ELR (cell line): ENCODE measurements at regions not wholly inside any gene's neighbourhood (a gene's known extent, or its start where the extent isn't known, plus 50 kb on each side); places are given as distances from the start of the nearest gene placed in this dataset.
A peak's percentile ranks its signal among the peaks of the same experiment; 100 is the strongest.

Experiments
- DNase-seq: peaks from one replicate; pipeline ENCODE4 v3.0.0-alpha.2; 2015; ENCODE audit warnings: low read depth

- DNase-seq: no peak
Observed at GRCh38 chr14:76551906-76552305, 176.0 kb downstream of the ESRRB start.

GRCh38 chr14:76564471-76565422, 188.8 kb downstream of the ESRRB start:
- DNase-seq: peak; percentile 33

- DNase-seq: no peak
Observed at GRCh38 chr14:76566439-76566838, 190.5 kb downstream of the ESRRB start.

- no peak for DNase-seq
Observed at GRCh38 chr14:76574416-76575095, 186.7 kb upstream of the VASH1 start.

- no peak for DNase-seq
Observed at GRCh38 chr14:76575108-76575507, 186.2 kb upstream of the VASH1 start.

- peak; percentile 2 for DNase-seq
Observed at GRCh38 chr14:76576047-76576741, 185.1 kb upstream of the VASH1 start.

- DNase-seq: no peak
Observed at GRCh38 chr14:76577090-76577489, 184.2 kb upstream of the VASH1 start.

GRCh38 chr14:76577837-76578236, 183.4 kb upstream of the VASH1 start:
- DNase-seq: no peak

GRCh38 chr14:76580399-76580798, 180.9 kb upstream of the VASH1 start:
- no peak for DNase-seq

GRCh38 chr14:76580967-76581366, 180.3 kb upstream of the VASH1 start:
- no peak for DNase-seq

GRCh38 chr14:76581592-76581991, 179.7 kb upstream of the VASH1 start:
- DNase-seq: no peak

- DNase-seq: no peak
Observed at GRCh38 chr14:76582447-76582846, 178.8 kb upstream of the VASH1 start.

GRCh38 chr14:76583174-76583573, 178.1 kb upstream of the VASH1 start:
- no peak for DNase-seq

GRCh38 chr14:76583805-76584204, 177.5 kb upstream of the VASH1 start:
- DNase-seq: no peak

GRCh38 chr14:76584271-76584702, 177.0 kb upstream of the VASH1 start:
- no peak for DNase-seq

GRCh38 chr14:76585616-76586015, 175.7 kb upstream of the VASH1 start:
- no peak for DNase-seq

GRCh38 chr14:76589246-76589645, 172.0 kb upstream of the VASH1 start:
- DNase-seq: peak; percentile 8

- DNase-seq: no peak
Observed at GRCh38 chr14:76591266-76591665, 170.0 kb upstream of the VASH1 start.

GRCh38 chr14:76595266-76595665, 166.0 kb upstream of the VASH1 start:
- no peak for DNase-seq

GRCh38 chr14:76597387-76597786, 163.9 kb upstream of the VASH1 start:
- DNase-seq: no peak

GRCh38 chr14:76599141-76599540, 162.1 kb upstream of the VASH1 start:
- DNase-seq: no peak

- no peak for DNase-seq
Observed at GRCh38 chr14:76599559-76600287, 161.5 kb upstream of the VASH1 start.
